GM21360 (cell line): ENCODE measurements at regions not wholly inside any gene's neighbourhood (a gene's known extent, or its start where the extent isn't known, plus 50 kb on each side); places are given as distances from the start of the nearest gene placed in this dataset.
"Not testable (repeated sequence)": the region's sequence is repeated elsewhere in the genome, so short reads cannot be mapped to it uniquely, and the experiment has no call there.

ENCODE experiments used
- ATAC-seq: cut with Tn5 transposase; IDR thresholded peaks from one replicate; pipeline ENCODE4 v1.9.1; 2021; ENCODE audit warnings: mild to moderate bottlenecking, moderate library complexity; ENCODE audit not compliant: unreplicated experiment

DNA sequence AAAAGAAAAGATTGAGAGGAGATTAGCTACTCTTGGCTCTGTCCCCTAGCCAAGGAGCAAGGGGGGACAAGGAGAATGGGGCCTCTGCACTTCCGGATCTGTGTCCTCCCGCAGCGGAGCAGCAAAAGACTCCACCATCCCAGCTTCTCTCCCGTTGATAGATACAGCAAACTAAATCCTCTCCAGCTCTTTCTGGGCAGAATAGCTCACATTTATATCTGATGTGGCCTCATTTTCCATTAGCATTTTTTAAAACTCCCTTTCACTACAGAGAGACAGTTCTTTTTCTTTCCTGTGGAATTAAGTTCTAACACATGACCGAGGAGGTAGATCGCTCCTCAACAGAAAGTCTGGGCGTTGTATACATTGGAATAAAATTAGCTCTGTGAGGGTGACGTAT lies 260.9 kb upstream of the SOX4 start:
- no peak for ATAC-seq

DNA sequence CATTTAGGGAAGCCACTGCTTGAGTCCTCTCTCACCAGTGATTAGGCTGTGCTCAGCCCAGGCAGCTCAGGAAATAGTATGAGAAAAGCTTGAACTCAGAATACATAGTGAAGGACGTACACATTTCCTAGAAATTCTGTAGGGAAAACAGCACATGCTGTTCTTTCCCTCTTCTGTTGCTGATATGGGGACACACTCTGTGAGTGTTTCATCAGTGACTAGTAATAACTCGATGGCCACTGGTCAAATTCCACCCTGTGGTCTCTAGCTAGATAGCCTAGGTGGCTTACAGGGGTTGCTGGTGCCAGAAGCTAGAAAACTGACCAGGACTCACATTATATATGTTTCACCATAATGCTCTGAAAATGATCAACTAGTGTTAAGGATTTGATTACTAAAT lies 259.8 kb upstream of the SOX4 start:
- ATAC-seq, result no peak

DNA sequence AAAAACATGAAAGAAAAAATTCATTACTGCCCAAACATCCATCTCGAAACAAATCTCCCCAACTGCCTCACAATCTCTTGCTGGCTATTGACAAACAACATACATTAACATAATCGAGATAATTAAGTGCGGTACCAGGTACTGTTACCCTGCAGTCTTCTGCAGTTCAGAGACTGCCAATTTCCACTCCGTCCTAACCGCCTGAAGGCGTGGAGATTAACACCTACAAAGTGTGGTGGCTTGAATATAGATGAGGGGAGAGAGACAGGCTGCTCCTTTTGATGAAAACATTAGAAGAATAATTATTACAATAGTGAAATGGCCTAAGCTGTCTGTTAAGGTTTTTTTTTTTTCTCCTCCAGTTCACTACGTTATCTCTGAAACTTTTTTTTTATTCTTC lies 258.9 kb upstream of the SOX4 start:
- ATAC-seq, result no peak

DNA sequence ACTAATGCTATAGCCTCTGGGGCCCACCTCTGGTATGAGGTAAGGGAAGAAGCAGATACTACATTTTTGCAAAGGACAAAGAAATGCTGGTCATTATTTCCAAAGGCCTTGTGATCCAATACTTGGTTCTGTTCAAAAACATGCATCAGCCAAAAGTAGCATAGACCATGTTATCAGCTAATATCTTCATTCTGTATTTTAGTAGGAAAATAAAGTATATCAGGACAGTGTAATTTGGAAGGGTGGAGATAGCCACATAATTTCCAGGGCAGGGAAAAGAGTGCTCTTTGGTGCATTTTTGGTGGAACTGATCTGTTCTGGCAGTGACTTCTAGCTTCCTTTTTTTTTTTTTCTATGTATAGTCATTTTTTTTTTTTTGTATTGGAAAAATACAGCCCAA lies 258.0 kb upstream of the SOX4 start:
- no peak for ATAC-seq

DNA sequence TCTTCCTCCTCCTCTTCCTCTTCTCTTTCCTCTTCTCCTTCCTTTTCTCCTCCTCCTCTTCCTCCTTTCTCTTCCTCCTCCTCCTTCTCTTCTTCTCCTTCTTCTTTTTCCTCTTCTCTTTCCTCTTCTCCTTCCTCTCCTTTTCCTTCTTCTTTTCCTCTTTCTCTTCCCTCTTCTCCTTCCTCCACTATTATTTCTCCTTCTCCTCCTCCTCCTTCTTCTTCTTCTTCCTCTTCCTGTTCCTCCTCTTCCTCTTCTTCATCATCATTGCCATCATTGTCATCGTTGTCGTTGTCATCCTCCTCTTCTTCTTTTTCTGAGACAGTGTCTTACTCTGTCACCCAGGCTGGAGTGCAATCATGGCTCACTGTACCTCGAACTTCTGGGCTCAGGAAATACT lies 256.3 kb upstream of the SOX4 start:
- ATAC-seq, result no peak

DNA sequence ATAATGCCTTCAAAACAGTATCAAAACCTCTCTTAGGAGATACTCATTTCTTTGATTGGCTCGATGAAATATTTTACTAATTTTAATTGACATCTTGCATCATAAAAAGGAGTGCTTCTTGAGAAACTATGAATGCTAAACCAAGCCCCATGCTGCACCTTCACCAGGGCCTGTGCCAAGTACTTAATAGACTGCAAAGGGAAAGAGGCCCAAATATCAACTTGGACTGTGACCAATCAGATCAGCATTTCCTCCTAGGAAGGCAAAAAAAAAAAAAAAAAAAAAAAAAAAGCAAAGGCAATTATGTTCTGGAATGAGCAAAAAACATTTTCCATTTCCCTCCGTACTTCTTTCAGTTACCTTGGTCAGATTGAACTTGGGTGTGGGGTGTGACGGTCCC lies 253.0 kb upstream of the SOX4 start:
- ATAC-seq, result no peak

DNA sequence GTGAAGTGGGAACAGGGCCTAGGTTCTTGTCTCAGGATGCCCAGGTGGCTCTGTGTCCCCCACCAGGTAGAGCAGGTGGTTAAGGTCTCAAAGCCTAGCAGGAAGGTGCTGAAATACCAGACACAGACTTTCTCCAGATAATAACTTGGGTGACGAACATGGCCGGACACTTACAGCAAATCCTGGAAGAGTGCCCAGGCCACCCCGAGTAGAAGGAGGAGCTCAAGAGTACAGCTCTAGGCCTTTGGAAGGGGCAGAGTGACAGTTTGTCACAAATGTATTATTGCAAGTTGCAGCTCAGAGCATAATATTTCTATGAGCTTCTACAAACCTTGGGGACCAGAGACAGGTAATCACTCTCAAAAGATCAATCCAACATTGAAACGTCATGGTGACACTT lies 251.6 kb upstream of the SOX4 start:
- ATAC-seq, result no peak

DNA sequence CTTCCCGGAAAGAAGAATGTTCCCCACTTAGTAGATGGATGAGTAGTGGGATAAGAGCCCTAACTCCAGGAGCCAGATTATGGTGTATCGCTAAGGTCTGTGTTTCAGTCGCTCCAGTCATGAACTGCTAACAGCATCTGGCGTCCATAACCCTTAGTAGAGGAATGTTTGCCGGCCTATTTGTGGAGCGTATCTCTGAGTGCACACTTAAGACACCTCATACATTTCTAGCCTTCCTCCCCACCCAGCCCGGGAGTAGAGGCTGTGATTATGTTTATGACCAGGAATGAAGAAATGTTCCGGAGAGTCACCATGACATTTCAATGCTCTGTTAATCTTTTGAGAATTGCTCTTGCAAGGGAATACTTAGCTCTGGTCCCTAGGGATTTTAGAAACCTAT lies 251.1 kb upstream of the SOX4 start:
- no peak for ATAC-seq

DNA sequence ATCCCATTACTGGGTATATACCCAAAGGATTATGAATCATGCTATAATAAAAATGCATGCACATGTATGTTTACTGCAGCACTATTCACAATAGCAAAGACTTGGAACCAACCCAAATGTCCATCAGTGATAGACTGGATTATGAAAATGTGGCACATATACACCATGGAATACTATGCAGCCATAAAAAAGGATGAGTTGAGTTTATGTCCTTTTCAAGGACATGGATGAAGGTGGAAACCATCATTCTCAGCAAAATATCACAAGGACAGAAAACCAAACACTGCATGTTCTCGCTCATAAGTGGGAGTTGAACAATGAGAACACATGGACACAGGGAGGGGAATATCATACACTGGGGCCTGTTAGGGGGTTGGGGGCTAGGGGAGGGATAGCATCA lies 247.8 kb upstream of the SOX4 start:
- not testable (repeated sequence) for ATAC-seq

DNA sequence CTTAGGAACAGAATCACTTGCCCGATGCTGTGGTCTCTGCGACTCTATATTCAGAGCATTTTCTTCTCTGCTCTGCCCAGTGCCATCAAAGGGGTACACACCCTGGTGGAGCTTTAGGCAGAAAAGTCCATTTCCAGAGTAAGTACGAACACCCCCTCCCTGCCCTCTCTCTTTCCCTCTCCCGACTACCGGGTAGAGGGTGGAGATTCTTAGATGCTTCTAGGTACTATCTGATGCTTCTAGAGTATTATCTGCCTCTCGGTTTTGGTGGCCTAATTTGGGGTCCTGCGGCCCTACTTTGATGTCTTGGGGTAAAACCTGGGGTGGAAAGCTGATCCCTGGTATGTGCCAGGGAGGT lies 245.4 kb upstream of the SOX4 start:
- no peak for ATAC-seq

DNA sequence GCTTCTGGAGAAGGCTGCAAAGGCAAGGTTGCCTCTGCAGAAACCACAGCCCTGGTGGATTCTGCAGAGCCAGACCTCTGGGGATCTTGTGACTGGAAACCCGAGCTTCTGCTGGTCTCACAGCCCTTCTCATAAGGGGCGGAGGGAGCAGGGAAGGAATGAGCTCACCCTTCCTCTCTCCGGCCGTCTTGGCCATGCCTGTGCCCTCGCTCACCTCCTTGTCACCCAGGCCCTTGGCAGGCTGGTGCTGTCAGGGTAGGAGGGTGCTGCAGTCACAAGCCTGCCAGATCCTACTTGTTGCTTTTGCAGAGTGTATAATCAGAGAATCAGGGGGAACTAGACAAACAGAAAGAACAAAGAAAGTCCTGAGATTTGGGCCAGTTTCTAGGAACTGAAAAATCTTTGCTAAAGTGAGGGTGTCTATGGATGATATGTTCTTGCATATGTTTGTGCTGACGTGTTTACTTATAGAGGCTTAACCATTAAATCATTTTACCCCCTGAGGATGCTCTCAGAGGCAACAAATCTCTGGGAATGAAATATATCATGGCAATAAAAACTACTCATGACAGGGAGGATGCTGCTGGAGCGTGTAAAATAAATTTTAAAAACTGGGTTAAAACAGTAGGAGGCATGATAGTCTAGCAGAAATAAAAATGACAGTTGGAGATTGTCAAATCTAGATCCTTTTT lies 244.9 kb upstream of the SOX4 start:
- ATAC-seq, result no peak

DNA sequence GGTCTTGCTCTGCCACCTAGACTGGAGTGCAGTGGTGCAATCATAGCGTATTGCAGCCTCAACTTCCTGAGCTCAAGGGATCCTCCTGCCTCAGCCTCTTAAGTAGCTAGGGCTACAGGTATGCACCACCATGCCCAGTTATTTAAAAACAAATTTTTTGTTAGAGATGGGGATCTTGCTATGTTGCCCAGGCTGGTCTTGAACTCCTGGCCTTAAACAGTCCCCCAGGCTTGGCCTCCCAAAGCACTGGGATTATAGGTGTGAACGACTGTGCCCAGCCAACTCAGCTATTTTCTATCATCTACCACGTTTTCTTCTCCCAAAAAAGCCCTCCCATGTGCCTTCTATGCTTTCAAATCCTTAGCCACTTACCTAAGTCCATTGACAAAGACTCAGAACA lies 243.7 kb upstream of the SOX4 start:
- no peak for ATAC-seq

DNA sequence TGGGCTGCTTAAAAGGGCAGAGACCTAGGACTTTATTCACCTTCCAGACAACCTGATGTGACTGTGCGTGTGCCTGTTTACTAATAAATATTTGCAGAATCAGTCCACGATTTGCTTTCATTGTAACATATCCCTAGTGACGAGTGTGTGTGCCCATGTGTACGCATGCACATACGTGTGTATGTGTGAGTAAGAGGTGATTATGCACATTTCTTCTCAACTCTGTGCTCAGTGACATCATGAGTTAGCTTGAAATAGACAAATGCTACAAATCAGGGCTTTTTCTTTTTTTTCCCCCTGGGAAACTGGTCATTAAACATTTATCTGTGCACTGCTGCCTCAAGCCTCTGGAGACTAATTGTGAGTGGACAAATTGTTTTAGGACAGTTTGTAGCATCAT lies 242.6 kb upstream of the SOX4 start:
- no peak for ATAC-seq

DNA sequence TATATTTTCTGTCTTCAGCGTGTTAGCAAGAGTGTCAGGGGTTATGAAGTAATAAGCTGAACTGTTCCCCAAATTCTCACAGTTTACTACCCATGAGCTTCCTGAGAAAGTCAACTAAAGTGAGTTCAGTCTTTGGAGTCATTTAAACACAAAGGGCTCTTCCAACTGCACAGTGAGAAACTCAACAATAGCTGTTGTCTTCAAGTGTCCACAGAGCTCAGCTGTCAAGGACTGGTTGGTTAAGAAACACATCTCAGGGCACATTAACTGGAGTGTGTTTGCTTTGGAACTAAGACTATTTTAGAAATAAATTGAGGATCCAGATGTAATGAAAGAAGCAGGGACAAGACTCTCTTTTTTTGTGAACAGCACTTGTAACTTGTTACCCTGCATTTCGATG lies 241.4 kb upstream of the SOX4 start:
- ATAC-seq, result no peak

DNA sequence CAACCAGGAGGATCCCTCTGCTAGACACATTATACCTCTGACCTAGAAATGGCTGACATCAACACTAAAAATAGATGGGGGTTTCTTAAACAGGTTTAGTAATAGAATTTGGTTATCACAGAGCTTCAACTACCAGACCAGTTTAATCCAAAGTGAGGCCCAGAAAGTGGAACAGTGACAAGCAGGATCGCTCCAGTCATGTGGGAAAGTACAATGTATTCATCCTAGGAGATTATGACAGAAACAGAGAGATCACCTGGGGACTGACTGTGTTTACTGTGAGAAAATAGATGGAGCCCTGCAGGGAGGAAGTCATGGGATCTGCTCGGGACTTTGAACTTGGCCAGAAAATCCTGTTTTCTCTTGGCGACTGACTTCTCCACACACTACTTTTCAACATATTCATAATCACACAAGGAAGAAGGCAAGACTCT lies 238.7 kb upstream of the SOX4 start:
- ATAC-seq, result no peak

DNA sequence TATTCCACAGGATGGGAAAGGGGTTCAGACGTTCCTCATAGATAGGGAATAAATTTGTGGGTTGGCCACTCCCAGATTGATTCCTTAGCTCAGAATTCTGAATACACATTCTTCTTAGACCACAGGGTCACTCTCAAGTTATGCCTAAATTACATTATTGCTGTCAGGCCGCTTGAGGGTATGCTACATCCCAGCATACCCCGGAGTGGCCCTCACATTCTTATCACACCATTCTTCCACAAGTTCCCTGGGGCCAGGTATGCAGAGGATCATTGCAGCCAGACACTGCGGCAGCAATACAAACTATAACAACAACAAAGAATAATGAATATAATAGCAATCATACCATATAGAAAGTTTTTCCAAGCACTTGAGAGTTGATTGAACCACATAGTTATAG lies 237.9 kb upstream of the SOX4 start:
- ATAC-seq, result no peak

DNA sequence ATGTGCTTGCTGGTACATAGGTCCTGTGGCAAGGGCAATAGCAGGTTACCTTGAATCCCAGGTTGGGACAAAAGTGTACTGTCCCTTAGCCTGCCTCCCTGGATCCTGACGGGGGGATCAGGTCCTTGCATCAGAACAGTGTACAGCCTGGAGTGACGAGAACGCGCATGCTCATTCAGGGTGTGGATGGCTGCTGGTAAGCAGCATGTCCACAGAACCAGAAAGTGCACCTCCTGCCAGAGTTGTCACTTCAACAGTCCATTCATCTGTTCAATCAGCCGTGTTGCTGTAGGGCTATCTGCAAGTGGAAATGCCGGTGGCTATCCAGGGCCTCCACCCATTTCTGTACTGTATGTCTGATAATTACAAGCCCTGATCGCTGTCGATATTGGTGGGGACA lies 236.3 kb upstream of the SOX4 start:
- no peak for ATAC-seq

DNA sequence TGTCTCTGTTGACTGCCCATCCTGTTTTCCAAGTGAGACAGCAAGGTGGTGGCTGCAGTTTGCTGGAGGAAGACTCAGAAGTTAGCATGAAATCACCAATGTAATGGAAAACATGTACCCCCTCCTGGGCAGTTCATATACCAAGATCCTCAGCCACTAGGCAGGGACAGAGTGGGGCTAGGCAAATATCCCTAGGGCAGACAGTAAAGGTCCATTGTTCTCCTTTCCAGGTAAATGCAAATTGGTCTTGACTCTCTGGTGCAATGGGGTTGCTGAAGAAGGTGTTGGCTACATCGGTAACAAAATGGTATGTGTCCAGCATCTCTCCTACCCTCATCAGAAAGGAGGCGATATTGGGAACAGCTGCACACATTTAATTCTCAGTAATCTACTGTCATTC lies 233.6 kb upstream of the SOX4 start:
- no peak for ATAC-seq

DNA sequence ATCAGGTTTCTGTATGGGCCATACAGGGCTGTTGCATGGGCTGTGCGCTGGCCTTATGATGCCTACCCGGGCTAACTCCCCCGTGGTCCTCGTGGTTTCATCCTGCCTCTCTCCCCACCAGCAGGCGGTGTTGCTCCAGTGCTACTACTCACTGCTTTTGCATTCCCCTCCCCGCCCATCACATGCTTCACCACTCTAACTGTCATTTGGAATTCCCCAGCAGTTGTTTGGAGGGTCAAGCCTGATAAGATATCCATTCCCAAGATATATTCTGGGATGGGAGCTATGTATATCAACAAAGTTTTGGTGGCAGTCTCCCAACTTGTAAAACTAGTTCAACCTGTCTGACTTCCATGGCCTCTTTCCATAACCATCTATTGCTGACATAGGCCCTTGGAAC lies 233.2 kb upstream of the SOX4 start:
- no peak for ATAC-seq

DNA sequence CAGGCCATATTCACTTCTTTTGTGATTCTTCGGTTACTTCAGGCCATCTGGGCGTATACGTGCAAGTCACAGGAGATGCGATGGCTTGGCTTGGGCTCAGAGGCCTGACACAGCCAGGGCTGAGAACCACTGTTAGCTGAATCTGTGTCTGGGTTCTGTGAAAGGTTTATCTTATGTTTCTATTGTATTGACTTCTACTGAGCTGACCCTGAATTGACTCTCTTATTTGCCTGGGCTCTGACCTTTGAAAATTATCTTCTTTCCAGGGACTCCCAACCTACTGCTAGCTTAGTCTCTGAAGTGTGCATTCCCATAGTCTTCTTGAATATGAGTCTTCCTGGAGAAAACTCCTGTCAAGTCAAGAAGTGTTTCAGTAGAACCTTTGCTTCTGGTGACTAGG lies 226.4 kb upstream of the SOX4 start:
- ATAC-seq, result no peak

DNA sequence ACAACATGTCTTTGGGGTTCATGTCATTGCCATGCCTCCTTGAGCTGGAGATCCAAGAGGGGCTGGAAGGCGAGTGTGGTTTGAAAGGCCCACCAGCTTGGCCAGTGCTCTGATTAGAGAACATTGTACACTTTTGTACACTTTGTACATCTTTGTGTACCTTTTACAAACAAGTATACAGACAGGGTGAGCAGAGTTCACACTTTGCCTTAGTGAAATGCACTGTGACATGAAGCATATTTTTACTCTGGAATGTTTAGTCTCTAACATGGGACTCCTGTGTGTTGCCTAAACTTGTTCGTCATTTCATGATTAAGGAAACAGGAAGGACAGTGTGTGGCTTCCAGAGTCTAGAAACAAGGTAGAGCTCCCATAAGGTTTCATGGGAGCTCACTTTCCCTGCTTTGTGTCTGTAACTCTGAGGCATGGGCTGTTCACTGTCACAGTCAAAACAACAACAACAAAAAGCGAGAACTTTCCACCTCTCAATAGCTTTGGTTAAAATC lies 225.8 kb upstream of the SOX4 start:
- no peak for ATAC-seq

DNA sequence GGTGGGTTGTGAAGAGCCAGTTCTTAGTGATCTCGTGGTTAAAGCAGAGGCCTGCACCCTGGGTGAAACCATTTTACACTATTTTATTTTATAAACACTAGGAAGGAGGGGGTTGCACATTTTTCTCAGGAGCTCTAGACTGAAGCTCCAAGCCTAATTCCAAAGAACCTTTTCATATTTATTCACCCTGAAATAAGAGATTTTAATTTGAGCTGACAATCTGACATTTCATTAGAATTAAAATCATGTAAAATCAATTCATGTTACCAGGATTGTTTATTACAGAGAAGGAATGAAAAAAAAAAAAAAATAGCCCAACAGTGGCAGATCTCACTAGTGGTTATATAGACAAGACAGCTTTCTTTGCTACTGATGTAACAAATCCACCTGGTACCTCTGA lies 222.5 kb upstream of the SOX4 start:
- ATAC-seq, result no peak

DNA sequence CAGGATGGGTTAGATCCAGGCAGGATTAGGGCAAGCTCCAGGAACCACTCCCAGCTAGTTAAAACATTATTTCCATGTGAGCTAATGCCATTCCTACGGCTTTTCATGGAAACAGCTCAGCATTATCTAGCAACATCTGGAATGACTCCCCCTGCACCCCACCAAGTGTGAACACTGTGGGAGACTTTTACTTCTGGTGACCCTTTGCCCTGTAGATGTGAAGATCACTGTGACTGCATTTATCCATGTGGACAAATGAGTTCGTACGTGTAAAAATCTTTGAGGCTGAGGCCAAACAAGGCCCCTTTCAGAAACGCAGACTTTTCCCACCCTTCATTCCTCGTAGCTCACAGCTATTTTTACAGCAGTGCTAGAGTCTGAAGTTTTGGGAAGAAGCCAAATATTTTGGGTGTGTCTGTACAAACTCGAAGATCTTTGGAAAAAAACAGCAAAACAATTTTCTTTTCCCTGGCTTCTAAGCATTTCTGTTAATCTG lies 221.8 kb upstream of the SOX4 start:
- no peak for ATAC-seq
